GM19351 (cell line): ENCODE measurements at regions not wholly inside any gene's neighbourhood (a gene's known extent, or its start where the extent isn't known, plus 50 kb on each side); places are given as distances from the start of the nearest gene placed in this dataset.

Source experiments
- ATAC-seq: cut with Tn5 transposase; IDR thresholded peaks from one replicate; pipeline ENCODE4 v1.9.1; 2021; ENCODE audit warnings: mild to moderate bottlenecking, moderate library complexity; ENCODE audit not compliant: unreplicated experiment

DNA sequence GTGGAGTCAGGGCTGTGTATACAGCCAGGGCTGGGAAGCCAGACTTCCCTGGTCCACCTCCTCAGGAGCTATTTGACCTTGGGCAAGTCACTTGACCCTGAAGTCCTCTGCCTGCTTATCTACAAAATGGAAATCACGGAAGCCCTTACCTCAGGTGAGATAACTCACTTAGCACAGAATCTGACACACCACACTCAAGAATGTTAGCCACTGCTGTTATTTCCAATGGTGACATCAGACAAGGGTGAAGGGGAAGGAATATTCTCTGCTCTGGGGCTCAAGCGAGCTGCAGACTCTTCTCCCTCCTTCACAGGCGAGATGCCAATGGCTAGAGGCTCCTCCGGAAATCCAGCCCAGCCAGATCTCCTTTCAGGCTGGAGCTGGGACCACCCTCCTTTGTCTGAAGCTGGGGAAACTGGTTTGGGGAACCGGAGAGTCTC, 189.6 kb downstream of the HAUS1 start:
- ATAC-seq = no peak

DNA sequence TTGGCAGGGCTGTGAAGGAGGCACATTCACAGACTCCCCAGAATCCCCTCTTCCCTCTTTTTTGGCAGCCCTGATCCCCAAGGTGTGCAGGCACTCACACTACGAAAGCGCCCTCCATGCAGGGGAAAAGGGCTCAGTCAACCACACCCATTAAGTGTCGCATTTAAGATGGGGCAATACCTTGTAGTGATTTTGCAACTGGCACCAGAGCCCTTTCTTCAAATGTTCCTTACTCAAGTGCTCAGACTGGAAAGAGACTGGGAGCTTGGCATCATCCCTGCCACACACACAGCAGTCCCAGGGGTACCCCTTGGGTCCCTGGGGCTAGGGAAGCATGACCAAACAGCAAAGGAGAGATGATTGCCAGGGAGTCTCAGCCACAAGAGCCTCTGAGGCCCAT, 190.1 kb downstream of the HAUS1 start:
- ATAC-seq = no peak

DNA sequence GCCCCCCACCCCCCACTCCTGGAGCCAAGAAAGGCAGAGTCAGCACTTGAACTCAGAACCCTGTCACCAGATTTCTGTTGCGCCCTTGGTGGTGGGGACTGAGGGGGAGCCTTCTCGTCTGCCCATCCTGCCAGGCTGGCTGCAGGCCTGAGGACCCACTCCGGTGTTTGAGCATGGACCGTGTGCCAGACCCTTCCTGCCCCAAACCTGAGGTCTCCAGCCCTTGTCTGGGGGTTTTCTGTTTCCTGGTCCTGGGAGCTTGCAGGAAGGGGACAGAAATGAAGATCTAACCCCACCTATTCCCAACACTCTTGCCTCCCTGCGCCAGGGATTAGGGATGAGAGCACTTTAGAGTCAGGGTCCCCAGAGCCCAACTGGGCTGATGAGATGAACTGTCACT, 190.6 kb downstream of the HAUS1 start:
- no peak for ATAC-seq

DNA sequence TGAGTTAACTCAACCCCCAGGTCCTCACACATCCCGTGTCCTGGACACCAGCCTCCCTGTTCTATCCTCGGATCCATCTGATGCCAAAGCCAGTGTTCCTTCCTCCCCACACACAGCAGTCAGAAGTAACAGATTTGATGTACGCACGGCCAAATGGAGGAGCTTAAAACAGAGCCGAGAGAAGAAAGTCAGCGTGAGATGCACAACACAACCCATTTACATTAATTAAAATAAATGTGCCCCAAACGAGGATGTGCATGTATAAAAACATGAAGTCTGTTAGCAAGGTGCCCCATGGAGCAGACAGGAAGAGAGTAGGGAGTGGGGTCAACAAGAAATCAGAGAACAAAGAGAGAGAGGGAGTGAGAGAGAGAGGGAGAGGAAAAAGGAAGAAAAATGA, 191.2 kb downstream of the HAUS1 start:
- no peak for ATAC-seq

DNA sequence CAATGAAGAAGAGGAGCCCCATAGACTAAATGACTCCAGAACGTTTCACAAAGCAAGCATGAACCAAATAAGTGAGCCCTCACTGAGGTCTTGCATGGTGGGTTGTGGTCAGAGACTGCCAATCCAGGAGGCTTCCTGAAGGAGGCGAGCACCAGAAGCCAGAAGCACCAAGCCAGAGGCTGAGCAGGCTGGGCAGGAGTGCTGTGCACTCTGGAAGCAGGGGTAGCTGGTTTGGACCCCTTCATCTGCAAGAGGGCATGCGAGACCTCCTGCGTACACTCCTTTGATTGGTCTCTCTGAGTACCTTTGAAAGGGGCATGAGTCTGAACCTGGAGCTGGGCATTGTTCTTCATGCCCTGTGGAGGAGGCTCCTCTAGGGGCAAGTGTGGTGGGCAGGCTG, 192.5 kb downstream of the HAUS1 start:
- ATAC-seq = no peak

DNA sequence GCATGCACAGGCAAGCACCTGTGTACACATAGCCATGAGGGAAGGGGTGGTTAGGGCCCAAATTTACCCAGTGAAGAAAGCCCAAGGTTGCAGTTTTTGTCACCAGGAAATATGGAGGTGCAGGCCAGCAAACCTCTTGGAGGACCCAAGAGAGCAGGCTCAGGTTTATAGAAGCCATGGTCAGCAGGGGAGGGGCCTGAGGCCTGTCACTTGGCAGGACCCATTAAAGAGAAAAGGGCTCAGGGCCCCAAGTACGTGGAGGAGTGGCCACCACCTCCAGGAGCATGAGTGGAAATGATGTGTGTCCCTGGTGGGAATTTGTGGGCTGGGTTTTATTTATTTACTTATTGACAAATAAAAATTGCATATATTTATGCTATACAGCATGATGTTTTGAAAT, 192.9 kb downstream of the HAUS1 start:
- ATAC-seq = no peak

DNA sequence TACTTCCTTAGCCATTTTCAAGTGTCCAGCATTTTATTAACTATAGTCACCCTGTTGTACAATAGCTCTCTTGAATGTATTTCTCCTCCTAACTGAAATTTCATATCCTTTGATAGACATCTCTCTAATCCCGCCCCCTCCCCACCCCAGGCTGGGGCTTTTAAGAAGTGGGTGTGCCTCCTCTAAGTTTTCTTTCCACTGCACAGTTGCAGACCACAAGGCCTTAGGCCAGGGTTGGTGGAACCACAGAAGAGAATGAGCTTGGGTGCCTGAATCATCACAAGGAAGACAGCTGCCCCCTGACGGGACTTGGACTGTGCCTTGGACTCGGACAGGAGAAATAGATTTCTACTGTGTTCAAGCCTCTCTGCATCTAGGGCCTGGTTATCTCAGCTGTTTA, 193.4 kb downstream of the HAUS1 start:
- no peak for ATAC-seq

DNA sequence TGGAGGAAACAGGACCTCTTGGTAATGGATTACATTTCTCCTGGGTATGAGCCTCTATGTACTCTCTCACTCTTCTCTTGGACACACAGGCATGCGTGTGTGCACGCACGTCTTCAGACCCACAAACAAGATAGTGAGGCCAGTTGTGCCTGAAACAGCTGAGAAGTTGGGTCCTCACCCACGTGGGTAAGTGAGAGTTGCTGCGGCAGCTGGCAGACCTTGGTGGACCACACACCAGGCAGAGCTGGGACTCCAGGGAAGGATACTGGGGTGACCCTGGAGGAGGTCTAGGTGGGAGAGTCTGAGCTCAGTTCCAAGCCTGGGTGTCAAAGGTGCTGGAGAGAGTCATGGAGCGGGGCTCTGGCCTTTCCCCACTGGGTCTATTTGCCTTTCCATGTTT, 194.3 kb downstream of the HAUS1 start:
- no peak for ATAC-seq

DNA sequence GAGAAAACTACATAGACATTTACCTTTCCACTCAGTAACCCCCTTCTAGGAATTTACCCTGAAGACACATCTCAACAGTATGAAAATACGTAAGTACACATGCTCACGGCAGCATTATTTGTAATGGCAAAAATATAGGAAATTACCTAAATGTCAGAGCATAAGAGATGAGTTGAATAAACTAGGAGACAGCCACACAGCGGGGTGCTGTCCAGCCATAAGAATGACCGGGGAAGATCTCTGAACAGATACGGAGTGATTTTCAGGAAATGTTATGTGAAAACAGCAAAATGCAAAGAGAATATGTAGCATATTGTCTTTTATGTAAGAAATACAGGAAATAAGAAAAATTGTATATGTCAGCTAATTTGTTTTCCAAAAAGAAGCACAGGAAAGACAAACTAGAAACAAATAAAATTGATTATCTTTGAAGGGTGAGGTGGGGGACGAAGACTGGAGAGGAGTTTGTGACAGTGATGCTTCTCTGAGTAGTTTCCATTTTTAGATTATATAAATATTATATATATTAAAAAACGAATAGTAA, 195.4 kb downstream of the HAUS1 start:
- ATAC-seq = no peak

DNA sequence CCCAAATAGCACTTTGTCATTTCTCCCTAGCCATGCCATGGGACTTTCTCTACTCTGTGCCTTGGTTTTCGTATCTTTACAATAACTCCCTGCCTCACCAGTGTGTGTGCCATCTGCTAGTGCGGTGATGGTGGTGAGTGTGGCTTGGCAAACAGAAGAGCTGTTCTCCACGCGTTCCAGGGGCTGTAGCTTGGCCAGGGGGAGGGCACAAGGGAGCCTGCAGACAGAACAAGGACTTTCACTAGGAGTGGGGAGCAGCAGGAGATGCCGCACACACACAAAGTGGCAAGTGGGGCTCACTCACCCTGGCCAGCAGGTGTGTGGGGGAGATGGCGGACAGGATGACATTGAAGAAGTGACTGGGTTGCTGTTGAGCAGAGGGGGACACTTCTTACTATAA, 196.9 kb downstream of the HAUS1 start:
- ATAC-seq = no peak

DNA sequence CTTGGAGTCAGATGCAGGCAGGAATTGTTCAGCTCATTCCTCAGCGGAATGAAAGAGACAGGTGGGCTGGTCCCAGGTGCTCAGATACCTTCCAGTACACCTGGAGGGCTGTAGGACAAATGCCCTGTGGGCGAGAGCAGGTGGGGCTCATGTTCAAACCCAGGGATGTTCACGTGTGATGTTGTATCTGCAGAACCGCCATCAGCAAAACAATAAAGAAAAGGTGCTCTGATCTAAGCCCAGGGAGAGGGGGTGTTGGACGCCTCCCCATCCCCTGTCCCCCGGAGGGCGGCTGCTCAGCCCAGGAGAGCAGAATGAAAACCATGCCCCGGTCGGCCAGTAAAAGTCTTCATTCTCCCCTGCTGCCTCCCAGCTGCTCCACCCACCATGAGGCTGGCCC, 197.4 kb downstream of the HAUS1 start:
- ATAC-seq = no peak

DNA sequence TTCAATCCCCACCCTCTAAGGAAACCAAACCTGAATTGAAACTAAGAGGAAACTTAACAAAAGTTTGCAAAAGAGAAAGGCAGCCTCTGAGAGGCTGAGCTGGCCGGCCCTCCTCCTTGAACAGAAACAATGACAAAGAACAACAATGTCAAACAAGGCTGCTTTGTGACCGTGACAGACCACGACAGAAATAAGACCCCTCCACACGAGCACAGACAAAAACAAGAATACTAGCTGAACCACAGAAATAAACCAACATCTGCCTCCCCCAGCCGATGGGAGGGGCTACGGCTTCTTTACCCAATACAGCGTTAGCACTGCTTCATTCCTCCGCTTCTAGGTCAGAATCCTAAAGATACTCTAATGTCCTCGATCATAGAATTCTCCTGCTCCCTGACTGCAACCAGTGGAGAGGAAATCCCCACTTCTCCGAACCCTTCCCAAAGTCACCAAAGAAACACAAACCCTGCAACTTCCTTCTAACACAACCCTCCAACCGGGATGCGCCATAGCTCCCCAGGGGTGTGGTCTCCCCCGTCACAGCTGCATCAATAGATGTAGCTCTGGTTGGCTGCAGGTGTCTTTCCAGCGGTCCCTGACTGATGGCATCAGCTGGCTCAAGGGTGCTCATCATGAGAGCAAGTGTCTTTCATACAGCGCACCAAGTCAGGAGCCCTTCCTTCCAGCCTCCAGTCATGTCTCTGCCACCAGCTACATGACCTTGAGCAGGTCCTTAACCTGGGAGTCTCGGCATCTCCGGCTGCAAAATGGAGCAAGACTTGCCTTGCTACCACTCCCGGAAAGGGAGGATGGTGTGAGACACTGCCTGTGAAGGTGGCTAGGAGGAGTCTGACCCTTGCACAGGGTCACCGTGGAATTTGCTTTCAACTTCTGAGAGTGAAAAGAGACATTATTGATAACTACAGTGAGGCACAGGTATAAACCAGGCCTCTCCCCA, 198.6 kb downstream of the HAUS1 start:
- no peak for ATAC-seq

DNA sequence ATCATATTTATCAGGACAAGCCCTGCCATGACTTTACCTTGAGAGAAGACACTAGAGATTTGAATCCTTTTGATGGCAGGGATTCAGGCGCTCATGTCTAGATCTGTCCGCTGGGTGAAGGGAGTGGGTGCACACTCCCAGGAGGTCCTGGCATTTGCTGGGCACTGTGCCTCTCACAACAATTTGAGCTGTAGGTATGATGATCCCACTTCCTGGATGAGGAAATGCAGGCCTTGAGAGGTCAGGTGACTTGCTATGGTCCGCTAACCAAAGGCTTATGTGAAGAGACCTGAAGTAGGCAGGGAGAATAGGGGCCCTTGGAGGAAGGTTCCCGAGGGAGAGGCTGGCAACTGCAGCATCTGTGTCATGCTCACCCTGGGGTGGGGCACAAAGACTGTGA, 206.1 kb downstream of the HAUS1 start:
- no peak for ATAC-seq

DNA sequence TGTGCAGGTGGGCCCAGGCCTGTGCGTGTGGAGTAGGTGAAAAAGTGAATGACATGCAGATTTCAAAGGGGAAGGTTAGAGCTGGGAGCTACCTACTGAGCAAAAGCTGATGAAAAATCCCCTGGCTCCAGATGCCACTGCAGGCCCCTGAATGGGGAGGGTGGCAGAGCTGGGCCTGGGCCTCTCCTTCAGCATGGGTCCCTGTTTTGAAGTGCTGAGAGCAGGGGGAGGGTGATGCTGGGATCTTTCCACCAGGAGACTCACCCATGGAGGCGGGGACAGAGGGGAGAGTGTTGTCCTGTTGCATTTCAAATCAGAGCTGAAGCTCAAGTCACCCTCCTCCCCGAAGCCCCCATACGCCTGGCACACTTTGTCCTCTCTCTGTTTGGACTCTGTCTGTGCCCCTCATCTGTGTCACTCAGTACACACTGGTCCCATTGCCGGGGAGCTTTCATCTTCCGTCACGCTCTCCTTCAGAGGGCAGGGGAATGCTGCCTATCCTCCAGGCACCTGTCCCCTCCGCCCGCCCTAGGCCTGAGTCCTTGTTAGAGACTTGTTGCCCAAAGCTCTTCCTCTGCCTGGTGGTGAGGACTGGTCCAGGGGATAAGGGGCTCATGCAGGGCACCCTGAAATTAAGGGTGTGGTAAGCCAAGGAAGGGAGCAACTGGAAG, 206.6 kb downstream of the HAUS1 start:
- ATAC-seq = no peak

DNA sequence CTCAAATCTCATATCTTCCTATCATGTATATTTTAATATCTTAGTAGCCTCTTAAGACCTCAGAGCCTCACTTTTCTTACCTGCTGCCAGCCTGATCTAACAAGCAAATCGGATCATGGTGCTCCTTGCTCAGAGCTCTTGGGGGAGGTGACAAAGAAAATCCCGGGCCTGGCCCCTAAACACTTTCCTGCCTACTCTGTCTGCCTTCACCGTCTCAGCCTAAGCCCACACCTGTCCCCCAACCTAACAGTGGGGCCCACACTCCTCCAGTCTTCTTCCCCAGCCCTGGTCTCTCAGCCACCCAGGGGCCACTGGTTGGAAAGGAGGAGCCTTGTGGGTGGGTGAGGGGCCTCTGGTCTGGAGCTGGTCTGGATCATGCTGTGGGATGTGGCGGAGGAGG, 207.3 kb downstream of the HAUS1 start:
- no peak for ATAC-seq

DNA sequence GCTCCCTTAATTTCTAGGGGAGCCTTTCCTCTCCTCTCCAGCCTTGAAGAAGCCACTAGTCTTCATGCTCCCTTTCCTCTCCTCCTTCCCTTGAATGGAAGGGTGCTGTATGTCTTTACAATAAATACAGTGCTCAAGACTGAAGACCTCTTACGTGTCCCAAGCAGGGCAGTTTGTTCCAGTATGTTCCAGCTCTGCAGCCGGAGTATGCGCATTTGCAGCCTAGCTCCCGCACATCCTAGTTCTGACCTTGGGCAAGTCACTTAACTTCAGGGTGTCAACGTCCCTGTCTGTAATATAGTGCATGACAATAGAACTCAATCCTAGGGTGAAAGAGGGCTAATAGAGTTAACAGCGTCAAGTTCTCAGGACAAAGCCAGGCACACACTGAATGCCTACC, 208.0 kb downstream of the HAUS1 start:
- ATAC-seq = no peak

DNA sequence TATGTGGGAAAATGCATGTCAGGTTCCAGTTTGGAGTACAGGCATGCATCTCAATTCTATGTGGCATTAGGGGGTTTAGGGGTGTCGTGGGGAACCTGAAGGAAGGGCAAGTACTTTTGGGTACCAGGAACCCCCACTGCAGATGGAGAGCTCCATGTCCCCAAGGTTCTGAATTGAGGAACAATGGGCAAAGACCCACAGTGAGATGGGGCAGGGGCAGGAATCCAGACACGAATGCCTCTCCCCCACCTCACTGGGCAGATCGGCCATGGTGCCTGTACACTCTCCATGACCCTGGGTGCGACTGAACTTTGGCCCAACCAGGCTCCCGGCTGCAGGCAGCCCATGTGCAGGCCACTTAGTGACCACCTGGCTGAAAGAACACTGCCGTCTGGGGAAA, 209.3 kb downstream of the HAUS1 start:
- no peak for ATAC-seq

DNA sequence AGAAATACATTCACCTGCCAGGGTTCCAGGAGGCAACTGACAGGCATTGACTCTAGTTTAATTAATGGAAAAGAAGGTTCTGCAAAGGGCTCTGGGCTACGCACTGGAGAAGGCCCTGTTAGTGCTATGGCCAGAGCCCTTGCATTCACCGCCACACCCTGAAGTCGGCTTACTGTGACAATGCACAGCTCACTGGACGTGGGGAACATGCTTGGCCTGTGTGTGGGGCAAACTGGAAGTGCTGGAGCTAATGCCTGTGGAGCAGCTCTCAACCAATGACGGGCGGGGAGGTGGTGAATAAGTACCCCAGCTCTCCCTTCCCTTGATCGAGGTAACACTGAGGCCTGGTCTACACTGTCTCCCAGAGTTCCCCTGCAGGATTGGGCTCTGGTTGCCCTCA, 209.8 kb downstream of the HAUS1 start:
- no peak for ATAC-seq

DNA sequence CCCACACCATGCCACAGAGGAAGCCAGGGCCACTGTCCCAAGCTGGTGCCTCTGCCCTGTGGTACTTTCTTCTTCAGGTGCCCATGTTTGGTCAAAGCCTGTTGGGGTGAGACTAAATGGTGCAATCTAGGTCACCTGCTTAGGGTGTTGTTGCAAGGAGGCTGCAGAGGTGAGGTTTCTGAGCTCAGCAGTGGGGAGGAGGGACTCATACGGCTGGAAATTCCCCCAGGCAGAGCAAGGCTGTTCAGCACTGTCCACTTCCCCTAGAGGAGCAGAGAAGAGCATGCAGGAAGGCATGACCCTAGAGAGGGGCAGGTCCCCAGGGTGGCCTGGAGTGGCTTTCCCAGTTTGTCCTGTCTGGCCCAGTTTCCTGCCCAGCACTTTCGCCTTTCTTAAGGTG, 211.0 kb downstream of the HAUS1 start:
- no peak for ATAC-seq

DNA sequence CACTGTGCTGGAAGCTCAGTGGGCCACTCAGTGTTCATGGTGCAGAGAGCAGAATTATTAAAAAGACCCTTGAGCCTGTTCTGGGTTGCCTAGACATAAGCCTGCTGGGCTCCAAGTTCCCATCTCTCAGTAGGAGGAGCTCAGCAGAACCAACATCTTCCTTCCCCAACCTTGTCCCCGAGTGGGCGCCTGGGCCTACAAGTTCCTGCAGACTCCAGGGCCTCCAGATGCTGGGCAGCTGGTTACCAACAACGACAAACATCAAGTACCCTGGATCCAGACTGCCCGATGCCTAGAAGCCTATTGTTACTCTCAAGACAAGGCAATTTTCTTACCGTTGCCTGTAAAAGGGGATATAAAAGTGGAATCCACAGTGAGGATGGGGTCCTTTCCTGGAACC, 214.2 kb downstream of the HAUS1 start:
- ATAC-seq = no peak

DNA sequence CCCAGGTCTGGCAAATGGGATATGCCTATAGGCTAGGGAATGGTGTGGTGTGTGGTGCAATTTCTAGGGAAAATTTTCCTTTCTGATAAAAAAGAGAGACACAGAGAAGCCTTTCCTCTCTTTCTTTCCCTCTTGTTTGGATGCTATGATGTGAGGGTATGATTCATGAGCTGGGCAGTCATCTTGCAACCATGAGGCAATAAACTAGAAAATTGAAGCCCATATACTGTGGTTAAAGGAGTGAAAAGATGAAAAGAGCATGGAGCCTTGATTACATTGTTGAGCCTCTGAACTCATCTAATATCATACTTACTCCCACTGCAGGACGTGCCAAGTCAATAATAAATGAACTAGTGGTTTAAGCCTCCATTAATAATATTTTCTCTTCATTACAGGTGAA, 215.6 kb downstream of the HAUS1 start:
- no peak for ATAC-seq

DNA sequence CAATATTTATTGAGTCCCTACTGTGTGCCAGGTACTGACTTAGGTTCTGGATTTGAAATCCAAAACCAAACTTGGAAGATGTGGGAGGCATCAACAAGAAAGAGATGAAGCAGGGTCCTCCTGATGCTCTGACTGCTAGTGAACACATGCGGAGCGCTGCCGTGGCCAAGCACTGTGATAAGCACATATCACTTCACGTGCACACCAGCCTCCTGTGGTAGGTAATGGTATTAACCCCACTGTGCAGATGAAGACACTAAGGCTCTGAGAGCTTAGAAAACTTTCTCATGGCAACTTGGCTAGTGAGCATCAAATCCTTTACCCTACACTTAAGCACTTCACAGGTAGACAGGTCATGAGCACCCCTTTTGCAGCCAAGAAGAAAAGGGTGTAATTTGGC, 216.1 kb downstream of the HAUS1 start:
- no peak for ATAC-seq
